Heart left ventricle (tissue), 16 donors: ENCODE measurements at regions not wholly inside any gene's neighbourhood (a gene's known extent, or its start where the extent isn't known, plus 50 kb on each side); places are given as distances from the start of the nearest gene placed in this dataset.

ENCODE experiments used
- ATAC-seq, 4 donors: fragments of 200-7000 bp; cut with Tn5 transposase; one replicate each; pipeline ENCODE4 v1.9.1; 2020 to 2022; ENCODE audit warnings: moderate library complexity in 4 of 4, mild to moderate bottlenecking in 3 of 4, moderate number of reproducible peaks in 1 of 4
- DNase-seq, 5 donors: peaks; one replicate each; pipeline ENCODE4 v3.0.0-alpha.2; 2020
- H3K27ac ChIP-seq, 12 donors: fragments of 200-600 bp; sonication (generic) in 4 of 12; one replicate each; pipeline versions ENCODE4 v1.5.0 to v1.8.0; 2016 to 2022; ENCODE audit warnings: mild to moderate bottlenecking in 2 of 12
- H3K27me3 ChIP-seq, 9 donors: fragments of 200-600 bp; sonication (generic) in 2 of 9; one replicate each; pipeline versions ENCODE4 v1.5.1 to v1.8.0; 2016 to 2022; ENCODE audit warnings: mild to moderate bottlenecking in 3 of 9
- H3K36me3 ChIP-seq, 9 donors: fragments of 200-600 bp; sonication (generic) in 2 of 9; one replicate each; pipeline versions ENCODE4 v1.5.0 to v1.8.0; 2018 to 2022; ENCODE audit warnings: mild to moderate bottlenecking in 2 of 9
- H3K4me1 ChIP-seq, 12 donors: fragments of 200-600 bp; sonication (generic) in 4 of 12; one replicate each; pipeline versions ENCODE4 v1.5.0 to v1.8.0; 2016 to 2022; ENCODE audit warnings: mild to moderate bottlenecking in 3 of 12
- H3K4me3 ChIP-seq, 12 donors: fragments of 200-600 bp; sonication (generic) in 4 of 12; one replicate each; pipeline versions ENCODE4 v1.5.0 to v1.8.0; 2017 to 2022; ENCODE audit warnings: mild to moderate bottlenecking in 9 of 12, moderate library complexity in 4 of 12
- H3K9me3 ChIP-seq, 12 donors: fragments of 200-600 bp; sonication (generic) in 4 of 12; one replicate each; pipeline versions ENCODE4 v1.5.0 to v1.8.0; 2016 to 2022; ENCODE audit warnings: mild to moderate bottlenecking in 1 of 12
- CTCF ChIP-seq, 12 donors: fragments of 200-600 bp; sonication (generic) in 4 of 12; IDR thresholded peaks; one replicate each; pipeline versions ENCODE4 v1.5.0 to v1.8.0; 2018 to 2022; ENCODE audit warnings: antibody characterized with exemption in 12 of 12, mild to moderate bottlenecking in 5 of 12
- POLR2A ChIP-seq, 2 donors: fragments of 450-650 bp; IDR thresholded peaks; one replicate each; pipeline ENCODE4 v1.6.1; 2017; ENCODE audit warnings: antibody characterized with exemption in 2 of 2, mild to moderate bottlenecking in 2 of 2, moderate library complexity in 2 of 2
- WGBS, 4 donors: extraction: QIAGEN DNeasy Blood & Tissue Kit in 2 of 4; methylation state at CpG; one replicate each; pipeline versions ENCODE4 v1.1.5 to v1.1.7; 2013 to 2018; 5-methylcytosine and 5-hydroxymethylcytosine counted together
- intact Hi-C, 10 donors: fragments of 100-400 bp; cut with DNase I; formaldehyde crosslinking; loops; one replicate each; pipeline versions ENCODE4 v1.11.1 to v1.14.2; 2022
- donor health status: ischemic (EF 13 %, LVEDD 7.1; RV severe dilation, severe dysfunction).
- donor health status: healthy with polysubstance abuse.
- donor health status: DM: no; HTN: yes; CAD: no.
- donor health status: DM: no; HTN: no; CAD: no.
- donor health status: ischemic (EF 25% LVEDD 6.9; RV normal size, moderate dysfunction).
- donor health status: ischemic (EF 25% LVEDD 5.7; RV mildly dilated, moderate dysfunction).
- donor health status: healthy.
- donor health status: DM: yes; HTN: yes; CAD: no.
- donor health status: ischemic (EF 35%, LVEDD 5.7; RV mildly dilated, moderate dysfunction).
- donor health status: nonischemic (EF 11% LVEDD 7.7; RV severe dilation, severe dysfunction).
- donor health status: DM: yes; HTN: yes; CAD: no.
- donor health status: PGD.
- donor health status: ischemic (EF 29% LVEDD 5.4; RV normal size, mild dysfunction).
- donor health status: nonischemic (EF 23%, LVEDD 6.1; RV moderate dilation, normal function).

- Histone ChIP-seq H3K27ac (no peak overlapping the region), H3K4me1 (no peaks in the 10 kb centered on the region), H3K27me3 (peaks cover 0 to 13% (median 0%) of the 10 kb centered on the region in 9 donors), H3K36me3 (no peaks in the 10 kb centered on the region), H3K4me3 (no peak overlapping the region), H3K9me3 (no peaks in the 10 kb centered on the region)
- intact Hi-C loops = no loop called here
- DNase-seq = no peak
- no peak for ATAC-seq
- WGBS, 4 donors = 75 to 90% (median 86%) methylated on average over 2 to 3 of the region's 3 CpGs
- TF ChIP-seq POLR2A (IDR thresholded peaks at IDR 0.05) = no peak
- TF ChIP-seq CTCF (IDR thresholded peaks at IDR 0.05) = no peak
Measured at GRCh38 chr2:129361688-129362087, 617.8 kb upstream of the RAB6C start.

- WGBS, 4 donors = 68 to 75% (median 70%) methylated on average over 7 of the region's 7 CpGs
- Histone ChIP-seq H3K36me3 (no peaks in the 10 kb centered on the region), H3K9me3 (no peaks in the 10 kb centered on the region), H3K27ac (no peak overlapping the region), H3K4me1 (no peaks in the 10 kb centered on the region), H3K27me3 (peaks cover 0 to 15% (median 0%) of the 10 kb centered on the region in 9 donors), H3K4me3 (no peak overlapping the region)
- intact Hi-C loops = no loop called here
- DNase-seq = no peak
- TF ChIP-seq CTCF (IDR thresholded peaks at IDR 0.05) (no peak), POLR2A (IDR thresholded peaks at IDR 0.05) (no peak)
- no peak for ATAC-seq
Measured at GRCh38 chr2:129366263-129366662, 613.2 kb upstream of the RAB6C start.

- no peak overlapping the region for H3K27ac ChIP-seq
- no peaks in the 10 kb centered on the region for H3K4me1 ChIP-seq
- H3K27me3 ChIP-seq = peaks cover 0 to 15% (median 0%) of the 10 kb centered on the region in 9 donors
- intact Hi-C loops = no loop called here
- DNase-seq (no peak), ATAC-seq (no peak)
- TF ChIP-seq CTCF (IDR thresholded peaks at IDR 0.05) = no peak
- TF ChIP-seq POLR2A (IDR thresholded peaks at IDR 0.05) = no peak
- no peaks in the 10 kb centered on the region for H3K9me3 ChIP-seq
- 63 to 75% (median 69%) methylated on average over 4 of the region's 4 CpGs for WGBS, 4 donors
- H3K36me3 ChIP-seq = no peaks in the 10 kb centered on the region
- no peak overlapping the region for H3K4me3 ChIP-seq
Measured at GRCh38 chr2:129367107-129367506, 612.4 kb upstream of the RAB6C start.

- 83 to 100% (median 89%) methylated on average over 1 to 2 of the region's 2 CpGs for WGBS, 4 donors
- intact Hi-C loops = no loop called here
- peaks cover 0 to 10% (median 0%) of the 10 kb centered on the region in 9 donors for H3K27me3 ChIP-seq
Measured at GRCh38 chr2:129369437-129369836, 610.0 kb upstream of the RAB6C start.

More at GRCh38 chr2:129369437-129369836, 610.0 kb upstream of the RAB6C start:
- Histone ChIP-seq H3K27ac (no peak overlapping the region), H3K36me3 (no peaks in the 10 kb centered on the region), H3K4me1 (no peaks in the 10 kb centered on the region), H3K9me3 (no peaks in the 10 kb centered on the region), H3K4me3 (no peak overlapping the region)
- no peak for ATAC-seq
- DNase-seq = no peak
- TF ChIP-seq CTCF (IDR thresholded peaks at IDR 0.05) (no peak), POLR2A (IDR thresholded peaks at IDR 0.05) (no peak)
